Keratinocyte (primary cell): ENCODE measurements at regions not wholly inside any gene's neighbourhood (a gene's known extent, or its start where the extent isn't known, plus 50 kb on each side); places are given as distances from the start of the nearest gene placed in this dataset.

Experiments used
- DNase-seq: peaks from one replicate; pipeline ENCODE4 v3.0.0-alpha.2; 2011; ENCODE audit warnings: low read depth, missing footprints, low spot score
- FAIRE-seq: peaks from 2 replicates; lab custom pipeline; 2011; peaks lifted over from hg19 to GRCh38; lab: Jason Lieb, UNC
- H2AFZ ChIP-seq: 2 replicates; pipeline ENCODE4 v1.6.0; 2012; ENCODE audit warnings: low read length, control low read depth, inconsistent platforms; ENCODE audit not compliant: control insufficient read depth
- H3K27ac ChIP-seq: 2 replicates; pipeline ENCODE4 v1.5.1; 2011; ENCODE audit warnings: low read length; ENCODE audit not compliant: control insufficient read depth, insufficient read depth
- H3K27me3 ChIP-seq: 3 replicates; pipeline ENCODE4 v1.6.0; 2011; ENCODE audit warnings: low read length; ENCODE audit not compliant: control insufficient read depth, insufficient read depth; ENCODE audit errors: extremely low read depth
- H3K36me3 ChIP-seq, 2 experiments: 2 replicates in 1 of 2; 3 replicates in 1 of 2; pipeline ENCODE4 v1.5.1; 2011; ENCODE audit warnings: low read length in 2 of 2, mild to moderate bottlenecking in 1 of 2; ENCODE audit not compliant: control insufficient read depth in 2 of 2, insufficient read depth in 2 of 2; ENCODE audit errors: extremely low read depth in 1 of 2
- H3K4me1 ChIP-seq: 3 replicates; pipeline ENCODE4 v1.5.1; 2011; ENCODE audit warnings: low read length; ENCODE audit not compliant: control insufficient read depth, insufficient read depth; ENCODE audit errors: extremely low read depth
- H3K4me2 ChIP-seq: 3 replicates; pipeline ENCODE4 v1.6.0; 2011; ENCODE audit warnings: low read depth, low read length; ENCODE audit not compliant: control insufficient read depth, insufficient read depth; ENCODE audit errors: extremely low read depth
- H3K4me3 ChIP-seq, 3 experiments: fragments of 200-600 bp in 1 of 3; sonication (generic) in 1 of 3; 2 replicates in 2 of 3; 3 replicates in 1 of 3; pipeline ENCODE4 v1.5.1; 2011 to 2016; ENCODE audit warnings: low read length in 3 of 3, mild to moderate bottlenecking in 3 of 3, control low read depth in 2 of 3, inconsistent platforms in 1 of 3, low read depth in 1 of 3, mixed read lengths in 1 of 3, mixed run types in 1 of 3, moderate library complexity in 1 of 3; ENCODE audit not compliant: control insufficient read depth in 2 of 3, insufficient read depth in 2 of 3; ENCODE audit errors: extremely low read depth in 1 of 3
- H3K79me2 ChIP-seq: 2 replicates; pipeline ENCODE4 v1.6.0; 2012; ENCODE audit warnings: low read length; ENCODE audit not compliant: control insufficient read depth, insufficient read depth
- H3K9ac ChIP-seq: 3 replicates; pipeline ENCODE4 v1.6.0; 2011; ENCODE audit warnings: low read length; ENCODE audit not compliant: control insufficient read depth, insufficient read depth; ENCODE audit errors: extremely low read depth
- H3K9me1 ChIP-seq: 3 replicates; pipeline ENCODE4 v1.6.0; 2011; ENCODE audit warnings: low read length; ENCODE audit not compliant: control insufficient read depth, insufficient read depth; ENCODE audit errors: extremely low read depth
- H3K9me3 ChIP-seq: 2 replicates; pipeline ENCODE4 v1.5.1; 2012; ENCODE audit warnings: low read depth, low read length; ENCODE audit not compliant: control insufficient read depth
- H4K20me1 ChIP-seq: 3 replicates; pipeline ENCODE4 v1.6.0; 2011; ENCODE audit warnings: low read length; ENCODE audit not compliant: control insufficient read depth, insufficient read depth; ENCODE audit errors: extremely low read depth
- CTCF ChIP-seq, 3 experiments: IDR thresholded peaks in 1 of 3; conservative IDR thresholded peaks in 1 of 3; optimal IDR thresholded peaks in 1 of 3; 2 replicates in 2 of 3; 3 replicates in 1 of 3; pipeline versions ENCODE3 to v1.5.1; 2011; ENCODE audit warnings: low read length in 3 of 3, mild to moderate bottlenecking in 3 of 3, moderate library complexity in 2 of 3, control low read depth in 1 of 3, inconsistent platforms in 1 of 3; ENCODE audit not compliant: insufficient read depth in 2 of 3; ENCODE audit errors: extremely low read depth in 1 of 3
- EZH2 ChIP-seq: IDR thresholded peaks from one replicate; pipeline ENCODE4 v1.6.1; 2012; ENCODE audit warnings: inconsistent platforms, mild to moderate bottlenecking, low read length, moderate library complexity
- dilution Hi-C: fragments of 300-500 bp; cut with MboI; formaldehyde crosslinking; loops from one replicate; pipeline ENCODE4 v1.7.0; 2020; ENCODE audit warnings: low sequenced_read_pairs; ENCODE audit not compliant: extremely low pct_ligation_motif_present

- peak overlapping the region; percentile 2 for H3K4me2 ChIP-seq
- DNase-seq, result no peak
- peak; percentile 90 for FAIRE-seq
- TF ChIP-seq EZH2, result no peak
- no peak for TF ChIP-seq CTCF (optimal IDR thresholded peaks at IDR 0.05 in 1 of 3, IDR thresholded peaks at IDR 0.05 in 1 of 3, conservative IDR thresholded peaks at IDR 0.05 in 1 of 3; ENCODE audit: extremely low read depth in 1 of 3, insufficient read depth in 2 of 3, low read length in 3 of 3)
- no peaks in the 10 kb centered on the region for H3K9me1 ChIP-seq
- no peaks in the 10 kb centered on the region for H3K27me3 ChIP-seq
- H4K20me1 ChIP-seq, result no peaks in the 10 kb centered on the region
- dilution Hi-C loops, result no loop called here
- no peaks in the 10 kb centered on the region for H3K9me3 ChIP-seq
- no peaks in the 10 kb centered on the region for H3K36me3 ChIP-seq
- peak overlapping the region; percentile 23 for H3K27ac ChIP-seq
- no peak overlapping the region for H3K4me3 ChIP-seq
- no peaks in the 10 kb centered on the region for H3K79me2 ChIP-seq
- peak overlapping the region; percentile 61 for H2AFZ ChIP-seq
- H3K4me1 ChIP-seq, result peaks cover 35% of the 10 kb centered on the region
- H3K9ac ChIP-seq, result no peak overlapping the region
Measured at GRCh38 chr7:19920166-19920565, 146.7 kb upstream of the TMEM196 start.

DNA sequence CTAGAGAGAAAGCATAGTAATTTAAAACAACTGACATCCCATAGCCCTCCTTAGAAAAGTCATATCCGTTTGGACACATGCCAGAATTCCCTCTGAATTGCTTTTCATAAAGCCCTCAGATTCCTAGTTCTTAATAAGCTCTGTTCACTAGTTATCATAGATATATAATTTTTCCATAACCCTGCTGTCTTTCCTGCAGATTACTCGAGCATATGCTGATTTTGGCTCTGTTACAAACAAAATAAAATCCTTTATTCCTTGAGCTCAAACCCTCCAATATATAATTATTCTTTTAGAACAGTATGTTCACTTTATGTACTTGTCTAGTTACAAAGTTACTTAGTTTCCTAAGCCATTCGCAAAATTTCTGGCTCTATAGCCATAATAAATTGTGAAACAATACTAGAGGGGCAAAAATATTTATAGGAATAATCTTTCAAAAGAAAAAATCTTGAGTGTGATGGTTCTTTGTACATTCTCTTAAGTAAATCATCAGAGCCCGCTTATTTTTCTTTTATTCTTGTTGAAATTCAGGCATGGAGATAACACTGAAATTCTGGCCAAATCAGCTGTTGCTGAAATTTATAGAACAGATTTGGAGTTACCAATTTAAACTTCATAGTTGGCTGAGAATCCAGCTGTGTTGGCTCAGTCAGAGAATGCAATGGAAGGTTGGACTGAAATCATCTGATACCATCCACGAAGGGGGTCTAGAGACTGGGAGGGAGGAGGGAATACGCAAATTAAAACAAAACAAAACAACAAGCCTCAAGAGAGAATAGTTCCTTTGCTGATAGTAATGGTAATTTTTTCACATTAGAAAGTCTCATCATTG, 146.1 kb upstream of the TMEM196 start:
- no peaks in the 10 kb centered on the region for H3K9me1 ChIP-seq
- no peaks in the 10 kb centered on the region for H3K9me3 ChIP-seq
- DNase-seq (no peak), FAIRE-seq (no peak)
- TF ChIP-seq CTCF (optimal IDR thresholded peaks at IDR 0.05 in 1 of 3, IDR thresholded peaks at IDR 0.05 in 1 of 3, conservative IDR thresholded peaks at IDR 0.05 in 1 of 3; ENCODE audit: extremely low read depth in 1 of 3, insufficient read depth in 2 of 3, low read length in 3 of 3) (no peak), EZH2 (no peak)
- H3K36me3 ChIP-seq, result no peaks in the 10 kb centered on the region
- peak overlapping the region; percentile 2 for H3K4me2 ChIP-seq
- no peaks in the 10 kb centered on the region for H3K27me3 ChIP-seq
- H3K4me3 ChIP-seq, result no peak overlapping the region
- H3K27ac ChIP-seq, result peak overlapping the region; percentile 23
- H4K20me1 ChIP-seq, result no peaks in the 10 kb centered on the region
- peaks cover 36% of the 10 kb centered on the region for H3K4me1 ChIP-seq
- H2AFZ ChIP-seq, result peak overlapping the region; percentile 61
- dilution Hi-C loops, result no loop called here
- no peak overlapping the region for H3K9ac ChIP-seq
- H3K79me2 ChIP-seq, result no peaks in the 10 kb centered on the region
